ENCODE measurements at regions not wholly inside any gene's neighbourhood (a gene's known extent, or its start where the extent isn't known, plus 50 kb on each side); places are given as distances from the start of the nearest gene placed in this dataset.

DNA sequence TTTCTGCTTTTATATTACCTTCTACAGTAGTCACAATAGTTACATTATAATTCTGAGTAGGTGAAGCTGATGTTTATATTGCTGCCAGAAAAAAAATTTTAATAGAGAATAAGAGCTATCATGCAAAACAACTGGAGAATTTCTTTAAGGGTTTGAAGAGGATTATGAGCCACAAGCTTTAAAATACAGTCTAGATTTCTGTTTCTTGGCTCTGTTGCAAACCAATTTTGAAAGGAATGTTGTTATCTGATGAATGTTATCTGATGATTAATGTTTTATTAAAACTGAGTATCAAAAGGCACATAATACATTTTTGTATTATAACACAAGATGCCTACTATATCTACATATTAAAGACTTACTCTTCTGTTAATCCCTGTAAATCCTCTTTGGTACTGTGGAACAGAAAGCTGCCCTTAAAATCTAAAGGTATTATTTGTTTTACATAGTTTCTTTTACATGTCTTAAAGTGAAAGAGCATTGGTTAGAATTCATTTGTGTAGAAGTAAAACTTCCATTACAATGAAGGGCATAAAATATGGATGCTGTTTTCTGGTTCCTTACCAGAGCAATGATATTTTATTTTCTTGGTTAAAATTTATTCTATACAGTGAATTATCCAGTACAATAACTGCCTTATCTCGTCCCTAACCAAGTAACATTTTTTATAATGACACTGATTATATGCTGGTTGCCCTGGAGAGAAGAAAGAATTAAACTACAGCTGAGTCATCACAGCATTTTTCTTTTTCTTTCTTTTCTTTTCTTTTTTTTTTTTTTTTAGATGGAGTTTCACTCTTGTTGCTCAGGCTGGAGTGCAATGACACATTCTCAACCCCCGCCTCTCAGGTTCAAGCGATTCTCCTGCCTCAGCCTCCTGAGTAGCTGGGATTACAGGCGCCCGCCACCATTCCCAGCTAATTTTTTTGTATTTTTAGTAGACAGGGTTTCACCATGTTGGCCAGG, 205.7 kb downstream of the TANC2 start:
- H3K4me1 ChIP-seq (replicated peaks in 1 of 2) = peaks cover 0 to 2% of the 10 kb centered on the region in 2 donors
- in situ Hi-C loops (cut with MboI; ENCODE audit: low pct_unique_long_range_greater_than_20kb in 2 of 9, low sequenced_read_pairs in 9 of 9, unreplicated experiment in 9 of 9) = no loop called here
- no peak overlapping the region for H3K27ac ChIP-seq
- H3K4me3 ChIP-seq = no peak overlapping the region
- ATAC-seq (replicated peaks in 6 of 8) = peak in 7 of 8 experiments; percentile 36 to 94 (median 62)
- 33 to 87% (median 80%) methylated on average over 1 to 5 of the region's 5 CpGs; no CpG with 5 or more reads in 1 of the 10 experiments for WGBS, 10 experiments

DNA sequence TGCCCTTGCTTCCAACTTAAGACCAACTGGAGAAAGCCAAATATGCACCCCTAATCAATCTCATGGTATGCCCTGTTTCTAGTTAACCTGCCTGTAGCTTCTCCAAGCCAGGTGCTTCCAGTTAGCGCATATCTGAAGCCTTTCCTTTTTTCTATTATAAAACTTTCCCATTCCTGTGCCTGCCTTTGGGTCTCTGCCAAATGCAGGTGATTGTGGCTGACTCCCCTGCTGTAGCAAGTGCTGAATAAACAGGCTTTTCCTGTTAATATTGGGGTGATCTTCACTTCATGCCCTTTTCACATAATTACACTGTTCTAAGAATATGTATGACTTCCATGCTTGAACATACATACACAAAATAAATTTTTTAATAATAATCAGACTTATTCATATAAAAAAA, 207.4 kb downstream of the TANC2 start:
- Histone ChIP-seq H3K4me1 (replicated peaks in 1 of 2) (peaks cover 0 to 2% of the 10 kb centered on the region in 2 donors), H3K4me3 (no peak overlapping the region), H3K27ac (no peak overlapping the region)
- 80 to 100% (median 100%) methylated on average over 1 of the region's 1 CpG; no CpG with 5 or more reads in 5 of the 10 experiments for WGBS, 10 experiments
- in situ Hi-C loops (cut with MboI; ENCODE audit: low pct_unique_long_range_greater_than_20kb in 2 of 9, low sequenced_read_pairs in 9 of 9, unreplicated experiment in 9 of 9) = no loop called here
- no peak for ATAC-seq (replicated peaks in 6 of 8)

DNA sequence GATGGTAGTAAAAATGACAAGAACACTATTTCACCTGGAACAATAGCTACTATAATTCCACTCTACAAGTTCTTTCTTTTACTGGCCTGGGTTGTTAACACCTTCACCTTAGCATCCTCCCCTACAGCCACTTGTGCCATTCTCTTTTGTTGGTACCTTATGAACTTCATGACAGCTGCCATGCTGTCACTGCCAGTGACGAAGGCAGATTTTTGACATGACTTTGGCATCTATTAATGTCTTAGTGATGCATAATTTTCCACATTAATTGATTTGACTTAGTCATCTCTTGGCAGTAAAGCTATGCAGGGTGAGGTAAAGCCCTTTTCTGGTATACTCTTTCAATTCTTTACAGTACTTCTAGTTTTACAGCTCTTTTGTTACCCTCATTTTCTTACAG, 207.9 kb downstream of the TANC2 start:
- WGBS, 10 experiments = 0 to 100% (median 67%) methylated on average over 1 of the region's 1 CpG; no CpG with 5 or more reads in 3 of the 10 experiments
- H3K4me1 ChIP-seq (replicated peaks in 1 of 2) = peaks cover 0 to 2% of the 10 kb centered on the region in 2 donors
- in situ Hi-C loops (cut with MboI; ENCODE audit: low pct_unique_long_range_greater_than_20kb in 2 of 9, low sequenced_read_pairs in 9 of 9, unreplicated experiment in 9 of 9) = no loop called here
- H3K27ac ChIP-seq = no peak overlapping the region
- ATAC-seq (replicated peaks in 6 of 8) = no peak
- no peak overlapping the region for H3K4me3 ChIP-seq

DNA sequence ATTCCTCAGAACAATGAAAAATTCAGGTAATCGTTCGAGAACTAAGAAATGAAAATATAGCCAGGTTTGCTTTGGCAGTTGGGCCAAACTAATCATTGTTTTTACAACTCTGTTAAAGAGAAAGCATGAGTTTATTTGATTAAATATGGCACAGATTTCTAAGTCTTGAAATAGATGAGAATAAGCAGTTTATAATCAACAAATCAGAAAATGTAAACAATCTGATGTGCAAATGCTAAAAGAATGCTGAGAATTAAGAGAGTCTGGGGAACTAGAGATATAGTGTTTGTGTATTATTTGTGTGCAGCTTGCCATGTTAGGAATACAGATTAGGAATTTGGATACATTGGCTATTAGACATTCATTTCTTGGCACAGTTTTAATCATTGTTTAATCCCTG, 212.5 kb downstream of the TANC2 start:
- 20 to 100% (median 91%) methylated on average over 1 to 2 of the region's 2 CpGs; no CpG with 5 or more reads in 3 of the 10 experiments for WGBS, 10 experiments
- no peak overlapping the region for H3K27ac ChIP-seq
- H3K4me1 ChIP-seq (replicated peaks in 1 of 2) = no peaks in the 10 kb centered on the region
- in situ Hi-C loops (cut with MboI; ENCODE audit: low pct_unique_long_range_greater_than_20kb in 2 of 9, low sequenced_read_pairs in 9 of 9, unreplicated experiment in 9 of 9) = no loop called here
- no peak overlapping the region for H3K4me3 ChIP-seq
- no peak for ATAC-seq (replicated peaks in 6 of 8)

DNA sequence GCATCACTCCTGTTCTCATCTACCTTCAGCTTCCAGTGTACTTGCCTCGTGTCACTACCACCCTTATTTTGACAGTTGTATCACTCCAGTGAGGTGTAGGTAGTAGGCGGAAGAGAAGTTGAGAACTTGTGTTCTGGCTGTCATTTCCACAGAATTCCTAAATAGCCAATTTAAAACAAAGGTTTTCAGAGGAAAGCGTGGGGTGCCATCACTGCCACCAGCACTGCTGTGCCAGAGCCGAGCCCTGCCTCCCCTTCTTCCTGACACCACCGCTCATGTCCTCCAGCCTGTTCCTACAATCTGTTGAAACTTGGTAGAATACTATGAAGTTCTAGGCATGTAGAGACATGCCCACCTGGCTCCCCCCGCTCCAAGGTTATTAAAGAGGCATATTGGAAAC, 215.8 kb downstream of the TANC2 start:
- no peak overlapping the region for H3K4me3 ChIP-seq
- in situ Hi-C loops (cut with MboI; ENCODE audit: low pct_unique_long_range_greater_than_20kb in 2 of 9, low sequenced_read_pairs in 9 of 9, unreplicated experiment in 9 of 9) = no loop called here
- no peak for ATAC-seq (replicated peaks in 6 of 8)
- H3K4me1 ChIP-seq (replicated peaks in 1 of 2) = no peaks in the 10 kb centered on the region
- no peak overlapping the region for H3K27ac ChIP-seq
- WGBS, 10 experiments = 80 to 100% (median 96%) methylated on average over 1 to 6 of the region's 6 CpGs; no CpG with 5 or more reads in 1 of the 10 experiments

DNA sequence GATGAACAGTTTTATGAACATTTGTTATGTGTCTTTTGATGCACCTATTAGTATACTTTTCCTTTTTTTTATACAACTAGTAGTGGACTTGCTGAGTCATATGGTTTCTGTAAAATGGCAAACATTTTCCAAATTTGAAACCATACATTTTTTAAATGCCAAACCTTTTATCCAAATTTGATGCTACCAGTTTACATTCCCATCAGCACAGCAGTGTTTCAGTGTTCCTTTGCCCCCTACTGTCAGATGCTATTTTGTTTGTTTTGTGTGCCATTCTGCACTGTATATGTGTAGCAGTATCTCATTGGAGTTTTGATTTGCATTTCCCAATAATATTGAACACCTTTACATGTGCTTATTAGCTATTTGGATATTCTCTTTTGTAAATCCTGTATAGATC, 219.4 kb downstream of the TANC2 start:
- no peak for ATAC-seq (replicated peaks in 6 of 8)
- Histone ChIP-seq H3K4me3 (no peak overlapping the region), H3K27ac (no peak overlapping the region), H3K4me1 (replicated peaks in 1 of 2) (no peaks in the 10 kb centered on the region)
- in situ Hi-C loops (cut with MboI; ENCODE audit: low pct_unique_long_range_greater_than_20kb in 2 of 9, low sequenced_read_pairs in 9 of 9, unreplicated experiment in 9 of 9) = no loop called here

DNA sequence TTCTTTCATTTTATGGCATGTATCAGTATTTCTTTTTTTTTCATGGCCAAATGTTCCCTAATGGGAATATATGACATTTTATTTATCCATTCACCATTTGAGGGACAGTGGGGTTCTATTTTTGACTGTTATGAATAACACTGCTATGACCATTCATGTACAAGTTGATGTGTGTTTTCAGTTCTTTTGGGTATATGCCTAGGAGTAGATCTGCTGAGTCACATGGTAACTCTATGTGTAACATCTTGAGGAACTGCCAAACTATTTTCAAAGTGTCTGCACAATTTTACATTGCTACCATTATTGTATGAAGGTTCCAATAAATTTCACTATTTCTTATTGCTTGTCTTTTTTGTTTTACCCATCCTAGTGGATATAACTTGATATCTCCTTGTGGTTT, 223.0 kb downstream of the TANC2 start:
- Histone ChIP-seq H3K4me3 (no peak overlapping the region), H3K4me1 (replicated peaks in 1 of 2) (no peaks in the 10 kb centered on the region), H3K27ac (no peak overlapping the region)
- ATAC-seq (replicated peaks in 6 of 8) = peak in 1 of 8 experiments; percentile 20
- in situ Hi-C loops (cut with MboI; ENCODE audit: low pct_unique_long_range_greater_than_20kb in 2 of 9, low sequenced_read_pairs in 9 of 9, unreplicated experiment in 9 of 9) = no loop called here

DNA sequence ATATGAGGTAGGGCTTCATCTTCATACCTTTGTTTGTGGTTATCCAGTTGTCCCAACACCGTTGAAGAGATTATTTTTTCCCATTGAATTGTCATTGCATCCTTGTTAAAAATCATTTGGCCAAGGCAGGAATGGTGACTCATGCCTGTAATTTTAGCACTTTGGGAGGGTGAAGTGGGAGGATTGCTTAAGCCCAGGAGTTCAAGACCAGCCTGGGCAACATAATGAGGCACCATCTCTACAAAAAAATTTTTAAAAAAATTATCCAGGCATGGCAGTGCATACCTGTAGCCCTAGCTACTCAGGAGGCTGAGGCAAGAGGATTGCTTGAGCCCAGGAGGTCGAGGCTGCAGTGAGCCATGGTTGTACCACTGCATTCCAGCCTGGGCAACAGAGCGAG, 223.9 kb downstream of the TANC2 start:
- no peak for ATAC-seq (replicated peaks in 6 of 8)
- Histone ChIP-seq H3K27ac (no peak overlapping the region), H3K4me1 (replicated peaks in 1 of 2) (no peaks in the 10 kb centered on the region), H3K4me3 (no peak overlapping the region)
- WGBS, 10 experiments = 8 to 95% (median 79%) methylated on average over 1 to 3 of the region's 3 CpGs; no CpG with 5 or more reads in 1 of the 10 experiments
- in situ Hi-C loops (cut with MboI; ENCODE audit: low pct_unique_long_range_greater_than_20kb in 2 of 9, low sequenced_read_pairs in 9 of 9, unreplicated experiment in 9 of 9) = no loop called here

DNA sequence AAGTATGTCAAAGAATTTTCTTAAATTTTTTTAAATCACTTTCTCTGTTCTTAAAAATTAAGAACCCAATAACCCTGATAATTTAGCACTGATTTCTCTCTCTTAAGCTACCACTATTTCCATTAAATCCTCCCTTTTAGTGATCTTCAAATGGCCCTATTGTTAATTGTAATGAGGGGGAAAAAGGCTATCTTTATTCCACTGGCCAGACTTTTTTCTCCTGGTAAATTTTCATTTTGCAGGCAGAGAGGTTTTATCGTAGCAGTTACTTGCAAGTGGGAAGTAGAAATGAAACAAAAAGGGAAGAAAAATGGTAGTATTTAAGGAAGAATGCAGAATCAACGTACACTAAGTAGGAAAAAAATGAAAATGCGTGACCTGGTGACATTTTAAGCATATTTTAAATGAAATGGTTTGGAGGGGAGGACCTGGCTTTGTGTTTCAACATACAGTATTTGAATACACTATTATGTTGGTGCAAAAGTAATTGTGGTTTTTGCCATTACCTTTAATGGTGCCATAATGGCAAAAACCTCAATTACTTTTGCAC, 224.9 kb downstream of the TANC2 start:
- Histone ChIP-seq H3K27ac (no peak overlapping the region), H3K4me3 (no peak overlapping the region), H3K4me1 (replicated peaks in 1 of 2) (no peaks in the 10 kb centered on the region)
- WGBS, 10 experiments = 70 to 100% (median 87%) methylated on average over 2 to 3 of the region's 3 CpGs
- in situ Hi-C loops (cut with MboI; ENCODE audit: low pct_unique_long_range_greater_than_20kb in 2 of 9, low sequenced_read_pairs in 9 of 9, unreplicated experiment in 9 of 9) = no loop called here
- ATAC-seq (replicated peaks in 6 of 8) = no peak

DNA sequence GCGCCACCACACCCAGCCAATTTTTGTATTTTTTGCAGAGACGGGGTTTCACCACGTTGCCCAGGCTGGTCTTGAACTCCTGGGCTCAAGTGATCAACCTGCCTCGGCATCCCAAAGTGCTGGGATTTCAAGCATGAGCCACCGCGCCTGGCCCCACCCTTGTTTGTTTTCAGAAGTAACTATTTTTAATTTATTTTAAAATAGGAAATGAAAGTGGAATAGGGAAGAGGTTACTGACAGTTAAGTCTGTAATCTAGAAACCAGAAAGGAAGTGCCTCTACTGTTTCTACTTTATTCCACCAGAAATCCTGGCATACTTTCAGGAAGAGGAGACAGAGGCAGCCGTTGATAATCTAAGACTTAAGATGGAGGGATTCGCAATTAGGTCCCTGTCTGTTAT, 225.6 kb downstream of the TANC2 start:
- 80 to 100% (median 96%) methylated on average over 2 to 6 of the region's 8 CpGs; no CpG with 5 or more reads in 2 of the 10 experiments for WGBS, 10 experiments
- in situ Hi-C loops (cut with MboI; ENCODE audit: low pct_unique_long_range_greater_than_20kb in 2 of 9, low sequenced_read_pairs in 9 of 9, unreplicated experiment in 9 of 9) = no loop called here

DNA sequence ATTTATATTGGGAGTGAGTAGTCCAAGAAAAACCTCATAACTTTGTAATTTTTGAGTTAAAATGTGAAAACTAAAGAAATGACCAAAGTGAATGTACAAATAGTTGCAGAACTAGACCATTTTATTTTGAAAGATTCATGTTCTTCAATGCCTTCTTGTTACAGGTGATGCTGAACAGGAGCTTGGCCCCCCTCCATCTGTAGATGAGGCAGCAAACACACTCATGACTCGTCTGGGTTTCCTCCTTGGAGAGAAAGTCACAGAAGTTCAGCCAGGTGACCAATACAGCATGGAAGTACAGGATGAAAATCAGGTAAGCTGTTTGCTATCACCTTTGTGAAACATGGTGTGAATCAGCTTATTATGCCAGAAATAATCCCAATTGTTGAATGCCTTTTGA, 227.8 kb downstream of the TANC2 start:
- Histone ChIP-seq H3K4me1 (replicated peaks in 1 of 2) (no peaks in the 10 kb centered on the region), H3K4me3 (no peak overlapping the region), H3K27ac (no peak overlapping the region)
- no peak for ATAC-seq (replicated peaks in 6 of 8)
- in situ Hi-C loops (cut with MboI; ENCODE audit: low pct_unique_long_range_greater_than_20kb in 2 of 9, low sequenced_read_pairs in 9 of 9, unreplicated experiment in 9 of 9) = no loop called here
- 60 to 100% (median 100%) methylated on average over 1 of the region's 1 CpG; no CpG with 5 or more reads in 2 of the 10 experiments for WGBS, 10 experiments

More for the DNA sequence above, 225.6 kb downstream of the TANC2 start:
- H3K4me1 ChIP-seq (replicated peaks in 1 of 2) = no peaks in the 10 kb centered on the region
- H3K4me3 ChIP-seq = no peak overlapping the region
- no peak overlapping the region for H3K27ac ChIP-seq
- ATAC-seq (replicated peaks in 6 of 8) = no peak

DNA sequence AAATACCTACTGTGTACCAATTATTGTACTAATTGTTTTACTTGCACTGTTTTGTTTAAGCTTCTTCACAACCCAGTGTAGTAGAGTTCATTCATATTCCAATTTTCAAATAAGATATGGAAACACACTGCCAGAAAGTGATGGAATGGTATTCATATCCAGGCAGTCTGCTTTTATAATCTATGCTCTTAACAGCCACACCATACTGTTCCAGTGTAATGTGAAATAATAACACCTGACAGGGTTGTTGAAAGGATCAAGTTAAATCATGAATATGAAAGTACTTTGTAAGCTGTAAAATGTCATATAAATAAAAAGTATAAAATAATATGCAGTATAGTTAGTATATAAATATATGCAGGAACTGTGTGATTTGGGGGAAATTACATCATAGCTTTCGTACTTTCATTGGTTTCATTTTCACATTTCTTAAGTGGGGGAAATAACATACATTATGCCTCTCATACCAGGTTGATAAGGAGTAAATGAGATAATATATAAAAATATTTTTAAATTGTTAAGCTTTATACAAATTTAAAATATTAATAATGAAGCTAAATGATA, 230.8 kb downstream of the TANC2 start:
- WGBS, 10 experiments = 87 to 100% (median 100%) methylated on average over 1 of the region's 1 CpG; no CpG with 5 or more reads in 2 of the 10 experiments
- in situ Hi-C loops (cut with MboI; ENCODE audit: low pct_unique_long_range_greater_than_20kb in 2 of 9, low sequenced_read_pairs in 9 of 9, unreplicated experiment in 9 of 9) = no loop called here
- Histone ChIP-seq H3K4me3 (no peak overlapping the region), H3K4me1 (replicated peaks in 1 of 2) (no peaks in the 10 kb centered on the region), H3K27ac (no peak overlapping the region)
- no peak for ATAC-seq (replicated peaks in 6 of 8)

DNA sequence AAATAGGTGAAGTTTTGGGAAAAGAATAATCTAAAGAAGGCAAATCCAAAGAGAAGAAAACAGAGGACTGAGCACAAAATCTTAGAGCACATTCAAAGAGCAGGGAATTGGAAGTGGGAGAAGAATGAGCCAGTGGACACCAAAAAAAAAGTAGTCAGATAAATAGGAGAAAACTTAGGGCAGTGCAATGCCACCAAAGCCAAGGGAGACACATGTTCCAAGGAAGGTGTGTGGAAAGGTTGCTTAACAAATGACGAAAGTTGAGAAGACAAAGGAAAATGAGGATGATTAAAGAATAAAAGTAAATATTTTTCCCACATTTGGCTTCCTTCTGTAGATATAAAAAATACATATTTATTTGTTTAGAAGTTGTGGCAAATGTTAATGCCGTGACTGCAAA, 237.6 kb downstream of the TANC2 start:
- H3K27ac ChIP-seq = no peak overlapping the region
- 90 to 100% (median 97%) methylated on average over 1 to 2 of the region's 2 CpGs; no CpG with 5 or more reads in 1 of the 10 experiments for WGBS, 10 experiments
- ATAC-seq (replicated peaks in 6 of 8) = no peak
- in situ Hi-C loops (cut with MboI; ENCODE audit: low pct_unique_long_range_greater_than_20kb in 2 of 9, low sequenced_read_pairs in 9 of 9, unreplicated experiment in 9 of 9) = no loop called here
- no peaks in the 10 kb centered on the region for H3K4me1 ChIP-seq (replicated peaks in 1 of 2)
- H3K4me3 ChIP-seq = no peak overlapping the region
